ENCODE measurements at regions not wholly inside any gene's neighbourhood (a gene's known extent, or its start where the extent isn't known, plus 50 kb on each side); places are given as distances from the start of the nearest gene placed in this dataset.

GRCh38 chr12:92554158-92555073 is 148.4 kb upstream of the PLEKHG7 start:
- DNase-seq (ENCODE audit: low read depth) = no peak

GRCh38 chr12:92553389-92553788 is 149.4 kb upstream of the PLEKHG7 start:
- DNase-seq (ENCODE audit: low read depth) = no peak

- no peak for DNase-seq (ENCODE audit: low read depth)
Measured at GRCh38 chr12:92552412-92553108, 150.2 kb upstream of the PLEKHG7 start.

- peak; percentile 27 for DNase-seq (ENCODE audit: low read depth)
Measured at GRCh38 chr12:92551853-92552397, 150.9 kb upstream of the PLEKHG7 start.

GRCh38 chr12:92551210-92551609 is 151.6 kb upstream of the PLEKHG7 start:
- no peak for DNase-seq (ENCODE audit: low read depth)

- DNase-seq (ENCODE audit: low read depth) = no peak
Measured at GRCh38 chr12:92550661-92551060, 152.1 kb upstream of the PLEKHG7 start.

GRCh38 chr12:92550254-92550653 is 152.5 kb upstream of the PLEKHG7 start:
- no peak for DNase-seq (ENCODE audit: low read depth)

- DNase-seq (ENCODE audit: low read depth) = no peak
Measured at GRCh38 chr12:92549516-92549915, 153.3 kb upstream of the PLEKHG7 start.

GRCh38 chr12:92547906-92548305 is 154.9 kb upstream of the PLEKHG7 start:
- DNase-seq (ENCODE audit: low read depth) = no peak

GRCh38 chr12:92547420-92547819 is 155.4 kb upstream of the PLEKHG7 start:
- no peak for DNase-seq (ENCODE audit: low read depth)

- no peak for DNase-seq (ENCODE audit: low read depth)
Measured at GRCh38 chr12:92546635-92547348, 156.0 kb upstream of the PLEKHG7 start.

- DNase-seq (ENCODE audit: low read depth) = no peak
Measured at GRCh38 chr12:92546259-92546634, 156.5 kb upstream of the PLEKHG7 start.

- DNase-seq (ENCODE audit: low read depth) = no peak
Measured at GRCh38 chr12:92544322-92544721, 158.5 kb upstream of the PLEKHG7 start.

- DNase-seq (ENCODE audit: low read depth) = no peak
Measured at GRCh38 chr12:92543840-92544239, 158.9 kb upstream of the PLEKHG7 start.

GRCh38 chr12:92543359-92543758 is 159.4 kb upstream of the PLEKHG7 start:
- DNase-seq (ENCODE audit: low read depth) = no peak

GRCh38 chr12:92541731-92542130 is 161.1 kb upstream of the PLEKHG7 start:
- DNase-seq (ENCODE audit: low read depth) = no peak

GRCh38 chr12:92540782-92541423 is 161.9 kb upstream of the PLEKHG7 start:
- no peak for DNase-seq (ENCODE audit: low read depth)

GRCh38 chr12:92539976-92540781 is 162.6 kb upstream of the PLEKHG7 start:
- DNase-seq (ENCODE audit: low read depth) = no peak

GRCh38 chr12:92539110-92539749 is 163.6 kb upstream of the PLEKHG7 start:
- peak; percentile 41 for DNase-seq (ENCODE audit: low read depth)

- no peak for DNase-seq (ENCODE audit: low read depth)
Measured at GRCh38 chr12:92537290-92537960, 165.4 kb upstream of the PLEKHG7 start.

Measured in stimulated activated CD4-positive, alpha-beta T cell treated with anti-CD3 and anti-CD28 coated beads, Interleukin-2, amount 100 ng/mL, for 4 hours (primary cell).